ENCODE measurements at regions not wholly inside any gene's neighbourhood (a gene's known extent, or its start where the extent isn't known, plus 50 kb on each side); places are given as distances from the start of the nearest gene placed in this dataset.

GRCh38 chr2:121030523-121030922 lies 254.5 kb downstream of the TFCP2L1 start:
- no peak overlapping the region for H3K27ac ChIP-seq
- no peaks in the 10 kb centered on the region for H3K27me3 ChIP-seq (ENCODE audit: insufficient read depth, low read depth)
- H3K79me2 ChIP-seq (ENCODE audit: insufficient read depth, low read depth), result no peaks in the 10 kb centered on the region
- no peak overlapping the region for H3K9ac ChIP-seq
- TF ChIP-seq CTCF (conservative IDR thresholded peaks at IDR 0.05; ENCODE audit: low read depth, low read length), result no peak
- H4K20me1 ChIP-seq (ENCODE audit: insufficient read depth), result no peaks in the 10 kb centered on the region
- no peak overlapping the region for H2AFZ ChIP-seq (ENCODE audit: low read depth)
- H3K4me2 ChIP-seq, result no peak overlapping the region
- no peaks in the 10 kb centered on the region for H3K36me3 ChIP-seq (ENCODE audit: insufficient read depth)
- H3K4me3 ChIP-seq (IDR thresholded peaks at IDR 0.05; ENCODE audit: insufficient read depth, low read depth, low read length), result no peak overlapping the region
- H3K4me1 ChIP-seq (ENCODE audit: low read depth, poor library complexity, severe bottlenecking), result no peaks in the 10 kb centered on the region

GRCh38 chr2:121031568-121032340 lies 253.2 kb downstream of the TFCP2L1 start:
- no peaks in the 10 kb centered on the region for H3K36me3 ChIP-seq (ENCODE audit: insufficient read depth)
- H2AFZ ChIP-seq (ENCODE audit: low read depth), result no peak overlapping the region
- TF ChIP-seq CTCF (conservative IDR thresholded peaks at IDR 0.05; ENCODE audit: low read depth, low read length), result no peak
- H3K4me2 ChIP-seq, result no peak overlapping the region
- no peaks in the 10 kb centered on the region for H4K20me1 ChIP-seq (ENCODE audit: insufficient read depth)
- no peak overlapping the region for H3K4me3 ChIP-seq (IDR thresholded peaks at IDR 0.05; ENCODE audit: insufficient read depth, low read depth, low read length)
- no peak overlapping the region for H3K9ac ChIP-seq
- H3K27ac ChIP-seq, result no peak overlapping the region
- no peaks in the 10 kb centered on the region for H3K79me2 ChIP-seq (ENCODE audit: insufficient read depth, low read depth)
- no peaks in the 10 kb centered on the region for H3K4me1 ChIP-seq (ENCODE audit: low read depth, poor library complexity, severe bottlenecking)
- no peaks in the 10 kb centered on the region for H3K27me3 ChIP-seq (ENCODE audit: insufficient read depth, low read depth)

- Histone ChIP-seq H3K79me2 (ENCODE audit: insufficient read depth, low read depth) (no peaks in the 10 kb centered on the region), H3K4me3 (IDR thresholded peaks at IDR 0.05; ENCODE audit: insufficient read depth, low read depth, low read length) (no peak overlapping the region), H3K27ac (no peak overlapping the region), H3K4me1 (ENCODE audit: low read depth, poor library complexity, severe bottlenecking) (no peaks in the 10 kb centered on the region), H4K20me1 (ENCODE audit: insufficient read depth) (no peaks in the 10 kb centered on the region), H3K4me2 (no peak overlapping the region), H3K36me3 (ENCODE audit: insufficient read depth) (no peaks in the 10 kb centered on the region), H3K27me3 (ENCODE audit: insufficient read depth, low read depth) (no peaks in the 10 kb centered on the region), H3K9ac (no peak overlapping the region), H2AFZ (ENCODE audit: low read depth) (no peak overlapping the region)
- TF ChIP-seq CTCF (conservative IDR thresholded peaks at IDR 0.05; ENCODE audit: low read depth, low read length), result no peak
These were observed 251.5 kb downstream of the TFCP2L1 start for GRCh38 chr2:121033461-121033996.

GRCh38 chr2:121034551-121034950 lies 250.5 kb downstream of the TFCP2L1 start:
- Histone ChIP-seq H3K4me3 (IDR thresholded peaks at IDR 0.05; ENCODE audit: insufficient read depth, low read depth, low read length) (no peak overlapping the region), H2AFZ (ENCODE audit: low read depth) (no peak overlapping the region), H3K4me1 (ENCODE audit: low read depth, poor library complexity, severe bottlenecking) (no peaks in the 10 kb centered on the region), H3K27ac (no peak overlapping the region), H3K27me3 (ENCODE audit: insufficient read depth, low read depth) (no peaks in the 10 kb centered on the region), H3K79me2 (ENCODE audit: insufficient read depth, low read depth) (no peaks in the 10 kb centered on the region), H4K20me1 (ENCODE audit: insufficient read depth) (no peaks in the 10 kb centered on the region), H3K4me2 (no peak overlapping the region), H3K9ac (no peak overlapping the region), H3K36me3 (ENCODE audit: insufficient read depth) (no peaks in the 10 kb centered on the region)
- no peak for TF ChIP-seq CTCF (conservative IDR thresholded peaks at IDR 0.05; ENCODE audit: low read depth, low read length)

Data from KMS-11 (cell line).